IMR-90 (cell line): ENCODE measurements at regions not wholly inside any gene's neighbourhood (a gene's known extent, or its start where the extent isn't known, plus 50 kb on each side); places are given as distances from the start of the nearest gene placed in this dataset.

ENCODE experiments used
- ATAC-seq: fragments of 200-7000 bp; cut with Tn5 transposase; 2 replicates; pipeline ENCODE4 v1.9.1; 2020; ENCODE audit warnings: low read depth, mild to moderate bottlenecking, moderate library complexity
- BruUV-seq: library from RNA; stranded (reverse); fragments of 400-500 nt; replicated peaks from 2 replicates; lab custom pipeline; 2021; lab: Mats Ljungman, UMichigan
- CTCF ChIA-PET: fragments of 300-600 bp; formaldehyde crosslinking; extraction: SDS; loops from one replicate; lab custom pipeline; 2021; ENCODE audit warnings: antibody characterized with exemption; lab: Yijun Ruan, JAX
- POLR2A ChIA-PET: fragments of 300-600 bp; sonication (Branson Sonifier 250); formaldehyde crosslinking; loops from one replicate; lab custom pipeline; 2022; ENCODE audit warnings: antibody characterized with exemption; ENCODE audit not compliant: unreplicated experiment; lab: Charles Lee
- DNase-seq: peaks from one replicate; pipeline ENCODE4 v3.0.0; 2013
- H2AFZ ChIP-seq: replicated peaks from 2 replicates; pipeline ENCODE3; 2013; ENCODE audit warnings: low read length, mild to moderate bottlenecking; ENCODE audit not compliant: poor library complexity
- H2AK5ac ChIP-seq: 2 replicates; pipeline ENCODE4 v1.6.1; 2013; ENCODE audit warnings: low read depth, low read length, inconsistent platforms
- H2AK9ac ChIP-seq: replicated peaks from 2 replicates; pipeline ENCODE3; 2013; ENCODE audit warnings: mild to moderate bottlenecking, low read depth, low read length, moderate library complexity; ENCODE audit not compliant: poor library complexity
- H2BK120ac ChIP-seq: 2 replicates; pipeline ENCODE4 v1.6.1; 2013; ENCODE audit warnings: low read depth, low read length, inconsistent platforms
- H2BK15ac ChIP-seq: 3 replicates; pipeline ENCODE4 v1.6.1; 2013; ENCODE audit warnings: low read depth, low read length, inconsistent platforms
- H2BK20ac ChIP-seq: 2 replicates; pipeline ENCODE4 v1.6.1; 2013; ENCODE audit warnings: low read depth, mild to moderate bottlenecking, inconsistent platforms, low read length, moderate library complexity
- H2BK5ac ChIP-seq: 2 replicates; pipeline ENCODE4 v1.6.1; 2013; ENCODE audit warnings: mild to moderate bottlenecking, low read depth, low read length, inconsistent platforms; ENCODE audit not compliant: poor library complexity, severe bottlenecking
- H3K14ac ChIP-seq: replicated peaks from 2 replicates; pipeline ENCODE4 v1.6.1; 2013; ENCODE audit warnings: low read depth, low read length, inconsistent platforms
- H3K18ac ChIP-seq: 2 replicates; pipeline ENCODE4 v1.6.1; 2013; ENCODE audit warnings: low read depth, low read length, control low read depth
- H3K23ac ChIP-seq: 2 replicates; pipeline ENCODE4 v1.6.1; 2013; ENCODE audit warnings: low read depth, low read length, inconsistent platforms
- H3K27ac ChIP-seq: 2 replicates; pipeline ENCODE4 v1.5.1; 2013; ENCODE audit warnings: mild to moderate bottlenecking, control low read depth, low read length; ENCODE audit not compliant: insufficient read depth
- H3K27me3 ChIP-seq: 2 replicates; pipeline ENCODE4 v1.6.1; 2013; ENCODE audit warnings: low read length; ENCODE audit not compliant: control insufficient read depth, insufficient read depth
- H3K36me3 ChIP-seq: 2 replicates; pipeline ENCODE4 v1.6.1; 2013; ENCODE audit warnings: low read length, mixed read lengths; ENCODE audit not compliant: control insufficient read depth, insufficient read depth
- H3K4ac ChIP-seq: 2 replicates; pipeline ENCODE4 v1.6.1; 2013; ENCODE audit warnings: low read depth, low read length, inconsistent platforms
- H3K4me1 ChIP-seq: 2 replicates; pipeline ENCODE4 v1.6.1; 2013; ENCODE audit warnings: low read length, mixed read lengths; ENCODE audit not compliant: control insufficient read depth, insufficient read depth
- H3K4me2 ChIP-seq: 2 replicates; pipeline ENCODE4 v1.6.1; 2013; ENCODE audit warnings: low read depth, mild to moderate bottlenecking, control low read depth, low read length, moderate library complexity
- H3K4me3 ChIP-seq: 2 replicates; pipeline ENCODE4 v1.5.1; 2013; ENCODE audit warnings: low read depth, mild to moderate bottlenecking, control low read depth, low read length, moderate library complexity; ENCODE audit not compliant: insufficient read depth
- H3K56ac ChIP-seq: 2 replicates; pipeline ENCODE4 v1.6.1; 2013; ENCODE audit warnings: low read length, inconsistent platforms; ENCODE audit not compliant: insufficient read depth; ENCODE audit errors: extremely low read depth
- H3K79me1 ChIP-seq, 2 experiments: 2 replicates each; pipeline ENCODE4 v1.6.1; 2013; ENCODE audit warnings: low read length in 2 of 2, inconsistent platforms in 1 of 2, low read depth in 1 of 2
- H3K9ac ChIP-seq: 2 replicates; pipeline ENCODE4 v1.6.1; 2013; ENCODE audit warnings: low read depth, low read length, control low read depth
- H3K9me1 ChIP-seq: 2 replicates; pipeline ENCODE4 v1.6.1; 2013; ENCODE audit warnings: low read length, inconsistent platforms; ENCODE audit not compliant: insufficient read depth
- H3K9me3 ChIP-seq: 2 replicates; pipeline ENCODE4 v1.6.1; 2013; ENCODE audit warnings: low read length; ENCODE audit not compliant: control insufficient read depth, insufficient read depth
- H4K20me1 ChIP-seq: 2 replicates; pipeline ENCODE4 v1.6.1; 2013; ENCODE audit warnings: low read length, inconsistent platforms; ENCODE audit not compliant: insufficient read depth
- H4K5ac ChIP-seq: 2 replicates; pipeline ENCODE4 v1.6.1; 2013; ENCODE audit warnings: mild to moderate bottlenecking, low read depth, low read length, control low read depth
- H4K8ac ChIP-seq, 2 experiments: 2 replicates each; pipeline ENCODE4 v1.6.1; 2013; ENCODE audit warnings: low read depth in 2 of 2, low read length in 2 of 2, control low read depth in 1 of 2, inconsistent platforms in 1 of 2
- H4K91ac ChIP-seq: 2 replicates; pipeline ENCODE4 v1.6.1; 2013; ENCODE audit warnings: low read depth, low read length, inconsistent platforms; ENCODE audit not compliant: insufficient read depth
- BHLHE40 ChIP-seq: fragments of 150-350 bp; IDR thresholded peaks from 2 replicates; pipeline ENCODE4 v1.6.1; 2016; ENCODE audit warnings: mild to moderate bottlenecking, low read depth, low read length
- CEBPB ChIP-seq: IDR thresholded peaks from 2 replicates; pipeline ENCODE4 v1.6.1; 2012; ENCODE audit warnings: low read depth, low read length, improper control_type of control experiment
- CTCF ChIP-seq: conservative IDR thresholded peaks from 2 replicates; pipeline ENCODE4 v1.5.1; 2012; ENCODE audit warnings: mild to moderate bottlenecking, low read depth, low read length, improper control_type of control experiment
- MAFK ChIP-seq: IDR thresholded peaks from 2 replicates; pipeline ENCODE4 v1.6.1; 2012; ENCODE audit warnings: low read depth, low read length, improper control_type of control experiment
- MAZ ChIP-seq: IDR thresholded peaks from 2 replicates; pipeline ENCODE4 v1.6.1; 2012; ENCODE audit warnings: low read depth, mild to moderate bottlenecking, low read length, improper control_type of control experiment, moderate library complexity, borderline replicate concordance
- MXI1 ChIP-seq: IDR thresholded peaks from 2 replicates; pipeline ENCODE4 v1.6.1; 2012; ENCODE audit warnings: low read depth, mild to moderate bottlenecking, low read length, moderate library complexity, borderline replicate concordance
- NFE2L2 ChIP-seq: fragments of 150-350 bp; IDR thresholded peaks from 2 replicates; pipeline ENCODE4 v1.6.1; 2016; ENCODE audit warnings: low read depth, mild to moderate bottlenecking, low read length
- POLR2A ChIP-seq: IDR thresholded peaks from 2 replicates; pipeline ENCODE4 v1.6.1; 2012; ENCODE audit warnings: mild to moderate bottlenecking, low read depth, low read length
- RAD21 ChIP-seq: IDR thresholded peaks from 2 replicates; pipeline ENCODE4 v1.6.1; 2012; ENCODE audit warnings: low read length, improper control_type of control experiment
- RFX5 ChIP-seq: IDR thresholded peaks from 2 replicates; pipeline ENCODE4 v1.8.0; 2012; ENCODE audit warnings: low read depth, mild to moderate bottlenecking, low read length, moderate library complexity
- SMC3 ChIP-seq: fragments of 150-350 bp; IDR thresholded peaks from 2 replicates; pipeline ENCODE4 v1.6.1; 2016; ENCODE audit warnings: low read depth, mild to moderate bottlenecking, antibody characterized with exemption, low read length, moderate library complexity
- WGBS, 2 experiments: methylation state at CpG; one replicate each; pipeline versions ENCODE4 v1.1.5 to v1.1.7; 2013; ENCODE audit warnings: missing lambda C conversion rate in 2 of 2; ENCODE audit not compliant: insufficient read length in 1 of 2; ENCODE audit errors: extremely low coverage in 2 of 2; 5-methylcytosine and 5-hydroxymethylcytosine counted together
- dilution Hi-C: fragments of 300-500 bp; cut with HindIII; formaldehyde crosslinking; loops from one replicate; pipeline ENCODE4 v1.14.3; 2018; ENCODE audit warnings: low sequenced_read_pairs; ENCODE audit not compliant: unreplicated experiment
- in situ Hi-C: fragments of 300-500 bp; cut with MboI; formaldehyde crosslinking; loops from 3 replicates; pipeline ENCODE4 v1.14.3; 2019; ENCODE audit warnings: low sequenced_read_pairs, inconsistent platforms, mixed read lengths
- intact Hi-C: fragments of 100-400 bp; cut with micrococcal nuclease; formaldehyde crosslinking; loops from 2 replicates; pipeline ENCODE4 v1.10.0; 2022
- TF ChIP-seq, protein P1 (sequence below): fragments of 150-350 bp; IDR thresholded peaks from 2 replicates; pipeline ENCODE4 v1.6.1; 2017; ENCODE audit warnings: mild to moderate bottlenecking, antibody characterized with exemption, low read length, low read depth
- TF ChIP-seq, protein P2 (sequence below): fragments of 150-350 bp; IDR thresholded peaks from 2 replicates; pipeline ENCODE4 v1.6.1; 2016; ENCODE audit warnings: low read depth, mild to moderate bottlenecking, low read length, moderate library complexity, borderline replicate concordance

DNA sequence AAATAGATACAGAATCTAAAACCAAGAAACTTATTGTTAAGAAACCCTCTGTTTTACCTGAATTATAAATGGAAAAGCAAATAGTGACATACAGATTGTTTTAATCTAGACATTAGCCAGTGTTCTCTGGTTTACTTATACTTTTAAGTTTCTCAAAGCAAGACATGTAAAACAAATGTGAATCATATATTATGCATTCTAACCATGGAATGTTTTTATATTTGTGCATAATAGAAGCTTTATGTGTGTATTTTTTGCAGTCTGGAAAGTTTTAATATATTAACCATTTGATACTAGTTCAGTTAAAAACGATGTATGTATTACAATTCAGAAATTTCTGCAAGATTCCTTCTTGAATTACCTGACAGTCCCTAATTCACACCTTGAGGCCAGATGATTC, 150.6 kb upstream of the TMEM72 start:
- no peak overlapping the region for H3K27ac ChIP-seq
- no peak overlapping the region for H3K23ac ChIP-seq
- in situ Hi-C loops = no loop called here
- peaks cover 15% of the 10 kb centered on the region for H3K9me1 ChIP-seq
- H4K8ac ChIP-seq = no peak overlapping the region
- H4K20me1 ChIP-seq = no peaks in the 10 kb centered on the region
- H2BK15ac ChIP-seq = no peak overlapping the region
- no peak overlapping the region for H2AK9ac ChIP-seq
- no peaks in the 10 kb centered on the region for H3K9me3 ChIP-seq
- no peak overlapping the region for H2AFZ ChIP-seq
- no TSS peak for BruUV-seq
- H3K36me3 ChIP-seq = no peaks in the 10 kb centered on the region
- H3K56ac ChIP-seq = no peak overlapping the region
- H3K4me2 ChIP-seq = no peak overlapping the region
- H2BK5ac ChIP-seq = no peak overlapping the region
- no peak overlapping the region for H3K18ac ChIP-seq
- no peak for ATAC-seq
- no peaks in the 10 kb centered on the region for H3K27me3 ChIP-seq
- POLR2A ChIA-PET = no interaction called here
- dilution Hi-C loops = no loop called here
- no peak overlapping the region for H4K91ac ChIP-seq
- H2BK20ac ChIP-seq = no peak overlapping the region
- DNase-seq = no peak
- WGBS, 2 experiments = no CpG with 5 or more reads among the region's 1 CpG
- intact Hi-C loops = no loop called here
- TF ChIP-seq BHLHE40 (no peak), CTCF (no peak), SMC3 (no peak), POLR2A (no peak), MAFK (no peak), MAZ (no peak), RFX5 (no peak), CEBPB (no peak), MXI1 (no peak), NFE2L2 (no peak), RAD21 (no peak)
- TF ChIP-seq, protein P1, sequence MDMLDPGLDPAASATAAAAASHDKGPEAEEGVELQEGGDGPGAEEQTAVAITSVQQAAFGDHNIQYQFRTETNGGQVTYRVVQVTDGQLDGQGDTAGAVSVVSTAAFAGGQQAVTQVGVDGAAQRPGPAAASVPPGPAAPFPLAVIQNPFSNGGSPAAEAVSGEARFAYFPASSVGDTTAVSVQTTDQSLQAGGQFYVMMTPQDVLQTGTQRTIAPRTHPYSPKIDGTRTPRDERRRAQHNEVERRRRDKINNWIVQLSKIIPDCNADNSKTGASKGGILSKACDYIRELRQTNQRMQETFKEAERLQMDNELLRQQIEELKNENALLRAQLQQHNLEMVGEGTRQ = no peak
- TF ChIP-seq, protein P2, sequence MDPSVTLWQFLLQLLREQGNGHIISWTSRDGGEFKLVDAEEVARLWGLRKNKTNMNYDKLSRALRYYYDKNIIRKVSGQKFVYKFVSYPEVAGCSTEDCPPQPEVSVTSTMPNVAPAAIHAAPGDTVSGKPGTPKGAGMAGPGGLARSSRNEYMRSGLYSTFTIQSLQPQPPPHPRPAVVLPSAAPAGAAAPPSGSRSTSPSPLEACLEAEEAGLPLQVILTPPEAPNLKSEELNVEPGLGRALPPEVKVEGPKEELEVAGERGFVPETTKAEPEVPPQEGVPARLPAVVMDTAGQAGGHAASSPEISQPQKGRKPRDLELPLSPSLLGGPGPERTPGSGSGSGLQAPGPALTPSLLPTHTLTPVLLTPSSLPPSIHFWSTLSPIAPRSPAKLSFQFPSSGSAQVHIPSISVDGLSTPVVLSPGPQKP = no peak
- H2BK120ac ChIP-seq = no peak overlapping the region
- H3K4me1 ChIP-seq = peaks cover 3% of the 10 kb centered on the region
- H3K9ac ChIP-seq = no peak overlapping the region
- no peaks in the 10 kb centered on the region for H3K79me1 ChIP-seq
- H3K4ac ChIP-seq = no peak overlapping the region
- H3K14ac ChIP-seq = no peak overlapping the region
- H3K4me3 ChIP-seq = no peak overlapping the region
- no peak overlapping the region for H2AK5ac ChIP-seq
- CTCF ChIA-PET = no interaction called here
- H4K5ac ChIP-seq = no peak overlapping the region
